Germinal center (tissue), 1 donor: ENCODE measurements at regions not wholly inside any gene's neighbourhood (a gene's known extent, or its start where the extent isn't known, plus 50 kb on each side); places are given as distances from the start of the nearest gene placed in this dataset.

Experiments
- DNase-seq: peaks from one replicate; pipeline ENCODE4 v3.0.0; 2012; ENCODE audit warnings: mixed read lengths, low spot score

DNA sequence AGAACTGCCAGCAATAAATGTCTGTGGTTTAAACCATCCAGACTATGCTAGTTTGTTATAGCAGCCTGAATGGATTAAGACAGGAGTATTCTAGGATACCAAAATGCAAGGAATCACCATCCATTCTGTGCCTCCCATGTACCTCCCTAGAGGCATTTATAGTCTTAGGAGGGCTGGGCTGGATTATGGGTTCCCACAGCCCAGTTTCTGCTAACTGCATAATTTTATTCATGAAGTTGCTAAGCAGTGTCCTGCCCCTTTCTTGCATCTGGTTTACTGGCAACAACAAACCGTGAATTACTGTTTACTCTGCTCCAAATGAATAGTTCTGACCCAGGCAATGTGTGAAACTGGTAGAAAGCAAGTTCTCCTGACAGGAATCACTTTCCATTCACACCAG lies 67.1 kb upstream of the PRKX start:
- no peak for DNase-seq

DNA sequence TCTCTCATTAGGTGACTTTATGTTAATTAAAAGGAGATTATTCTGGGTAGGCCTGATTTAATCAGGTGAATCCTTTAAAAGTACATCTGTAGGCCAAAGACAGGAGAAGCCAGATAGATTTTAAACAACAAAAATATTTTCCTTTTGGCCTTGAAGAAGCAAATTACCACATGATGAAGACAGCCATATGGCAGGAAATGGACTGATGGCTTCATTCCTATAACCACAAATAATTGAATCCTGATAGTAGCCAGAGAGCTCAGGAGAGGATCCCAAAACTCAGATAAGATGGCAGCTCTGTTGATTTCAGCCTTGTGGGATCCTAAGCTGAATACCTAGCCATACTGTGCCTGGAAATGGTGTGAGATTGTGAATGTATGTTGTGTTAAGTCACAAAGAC lies 66.1 kb upstream of the PRKX start:
- no peak for DNase-seq

DNA sequence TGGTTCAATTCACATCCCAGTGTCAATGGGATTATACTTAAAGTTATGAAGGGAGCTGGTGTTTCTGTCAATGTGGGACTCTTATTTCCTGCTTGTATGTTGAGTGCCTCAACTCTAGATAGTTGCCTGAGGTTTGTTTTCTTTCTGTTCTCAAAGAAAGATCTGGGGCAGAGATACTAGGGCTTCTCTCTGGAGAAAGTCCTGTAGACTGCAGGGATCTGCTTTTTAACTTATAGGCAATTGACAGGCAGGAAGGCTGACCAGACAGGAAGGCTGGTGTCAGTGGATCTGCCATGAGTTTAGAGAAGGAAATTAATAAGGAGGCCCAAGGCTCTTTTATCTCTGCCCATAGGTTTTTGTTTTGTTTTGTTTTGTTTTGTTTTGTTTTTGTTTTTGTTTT lies 64.0 kb upstream of the PRKX start:
- no peak for DNase-seq

DNA sequence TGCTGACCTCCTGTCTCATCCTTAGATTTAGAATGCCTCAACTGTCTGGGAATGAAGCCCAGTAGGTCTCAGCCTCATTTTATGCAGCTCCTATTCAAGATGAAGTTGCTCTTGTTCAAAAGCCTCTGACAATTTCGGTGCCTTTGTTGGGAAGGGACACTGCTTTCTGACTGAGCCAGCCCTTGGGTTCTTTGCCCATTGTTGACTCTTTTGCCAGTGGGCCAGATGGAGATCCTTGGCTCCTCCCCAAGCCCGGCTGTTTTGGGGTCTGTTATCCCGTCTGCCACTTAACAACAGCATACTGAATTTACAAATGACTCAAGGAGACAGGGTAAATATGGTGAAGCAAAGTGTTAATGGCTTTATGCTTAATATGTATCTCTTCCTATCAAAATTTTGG lies 58.3 kb upstream of the PRKX start:
- DNase-seq: no peak

DNA sequence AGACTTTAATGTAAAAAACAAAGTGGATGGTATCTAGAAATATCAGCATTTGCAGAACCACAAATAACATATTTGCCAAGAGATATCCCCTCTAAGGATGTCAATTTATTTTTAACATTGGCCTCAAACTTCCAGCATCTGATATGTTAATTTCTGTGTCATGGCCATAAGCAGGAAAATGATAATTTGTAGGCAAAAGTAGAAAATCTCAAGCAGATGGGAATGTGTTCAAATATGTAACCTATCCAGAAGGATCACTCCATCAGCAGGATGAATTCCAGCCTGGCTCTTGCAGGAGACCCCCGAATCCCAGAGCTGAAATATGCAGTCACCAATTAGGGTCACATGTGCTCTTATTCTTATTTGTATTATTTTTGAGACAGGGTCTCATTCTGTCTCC lies 55.4 kb upstream of the PRKX start:
- DNase-seq: no peak
